C4-2B (cell line): ENCODE measurements at regions not wholly inside any gene's neighbourhood (a gene's known extent, or its start where the extent isn't known, plus 50 kb on each side); places are given as distances from the start of the nearest gene placed in this dataset.

ENCODE experiments used
- H3K27ac ChIP-seq: fragments of 450-650 bp; 2 replicates; pipeline ENCODE4 v1.5.1; 2017
- ZFX ChIP-seq: fragments of 450-650 bp; IDR thresholded peaks from 2 replicates; pipeline ENCODE4 v1.6.1; 2017
- TF ChIP-seq, protein P1 (sequence below): fragments of 450-650 bp; conservative IDR thresholded peaks from 2 replicates; pipeline ENCODE4 v1.5.1; 2017; ENCODE audit warnings: mild to moderate bottlenecking

DNA sequence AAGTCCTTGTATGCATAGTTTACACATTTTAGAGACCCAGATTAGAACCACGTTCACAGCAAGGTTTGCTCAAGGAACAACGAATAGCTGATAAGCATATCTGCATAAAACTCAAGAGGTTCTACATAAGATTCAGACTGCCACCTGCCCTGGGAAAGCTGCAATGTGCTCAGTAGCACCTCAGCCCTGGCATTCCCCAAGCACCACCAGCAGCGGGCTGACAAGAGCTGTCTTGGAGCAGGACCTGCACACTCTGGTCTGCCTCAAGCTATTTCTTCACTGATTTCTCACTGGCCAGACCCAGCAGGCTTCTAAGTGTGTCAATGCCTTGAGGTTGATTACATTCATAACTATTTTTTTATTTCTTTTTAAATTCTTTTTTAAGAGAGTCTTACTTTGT is 65.8 kb upstream of the UQCRFS1 start:
- no peak overlapping the region for H3K27ac ChIP-seq
- TF ChIP-seq, protein P1, sequence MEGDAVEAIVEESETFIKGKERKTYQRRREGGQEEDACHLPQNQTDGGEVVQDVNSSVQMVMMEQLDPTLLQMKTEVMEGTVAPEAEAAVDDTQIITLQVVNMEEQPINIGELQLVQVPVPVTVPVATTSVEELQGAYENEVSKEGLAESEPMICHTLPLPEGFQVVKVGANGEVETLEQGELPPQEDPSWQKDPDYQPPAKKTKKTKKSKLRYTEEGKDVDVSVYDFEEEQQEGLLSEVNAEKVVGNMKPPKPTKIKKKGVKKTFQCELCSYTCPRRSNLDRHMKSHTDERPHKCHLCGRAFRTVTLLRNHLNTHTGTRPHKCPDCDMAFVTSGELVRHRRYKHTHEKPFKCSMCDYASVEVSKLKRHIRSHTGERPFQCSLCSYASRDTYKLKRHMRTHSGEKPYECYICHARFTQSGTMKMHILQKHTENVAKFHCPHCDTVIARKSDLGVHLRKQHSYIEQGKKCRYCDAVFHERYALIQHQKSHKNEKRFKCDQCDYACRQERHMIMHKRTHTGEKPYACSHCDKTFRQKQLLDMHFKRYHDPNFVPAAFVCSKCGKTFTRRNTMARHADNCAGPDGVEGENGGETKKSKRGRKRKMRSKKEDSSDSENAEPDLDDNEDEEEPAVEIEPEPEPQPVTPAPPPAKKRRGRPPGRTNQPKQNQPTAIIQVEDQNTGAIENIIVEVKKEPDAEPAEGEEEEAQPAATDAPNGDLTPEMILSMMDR = no peak
- no peak for TF ChIP-seq ZFX

DNA sequence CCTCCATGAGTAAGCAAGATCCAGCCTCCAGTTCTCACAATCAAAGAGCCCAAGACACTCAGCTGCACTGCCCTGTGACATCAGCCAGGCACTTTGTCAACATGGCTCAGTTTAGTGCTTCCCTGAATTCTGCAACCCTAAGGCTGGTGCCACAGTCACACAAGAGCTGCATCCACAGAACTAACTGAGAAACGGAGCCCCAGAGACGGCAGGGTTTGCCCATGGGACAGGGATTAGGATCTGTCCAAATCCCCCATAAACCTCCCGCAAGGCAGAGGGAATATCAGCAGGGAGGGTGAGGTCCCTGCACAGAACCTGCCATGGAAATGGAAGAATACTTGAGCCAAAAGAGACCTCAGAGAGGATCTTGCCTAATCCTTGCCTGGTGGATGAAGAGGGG is 70.4 kb upstream of the UQCRFS1 start:
- no peak for TF ChIP-seq ZFX
- TF ChIP-seq, protein P1 = no peak
- no peak overlapping the region for H3K27ac ChIP-seq

DNA sequence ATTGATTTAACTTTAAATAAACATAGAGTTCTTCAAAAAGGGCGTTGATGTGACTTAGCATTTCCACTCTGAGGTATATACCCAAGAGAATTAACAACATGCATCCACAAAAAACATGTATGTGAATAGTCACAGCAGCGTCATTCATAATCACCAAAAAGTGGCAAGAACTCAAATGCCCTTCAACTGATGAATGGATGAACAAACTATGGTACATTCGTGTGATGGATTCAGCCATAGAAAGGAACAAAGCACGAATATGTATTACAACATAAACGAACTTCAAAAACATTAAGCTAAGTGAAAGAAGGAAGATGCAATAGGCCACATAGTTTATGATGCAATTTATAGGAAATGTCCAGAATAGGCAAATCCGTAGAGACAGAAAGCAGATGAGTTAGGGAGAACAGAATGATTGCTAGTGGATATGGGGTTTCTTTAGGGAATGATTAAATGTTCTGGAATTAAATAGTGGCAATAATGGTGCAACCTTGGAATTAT is 72.3 kb upstream of the UQCRFS1 start:
- H3K27ac ChIP-seq = no peak overlapping the region
- TF ChIP-seq, protein P1 = no peak
- no peak for TF ChIP-seq ZFX

DNA sequence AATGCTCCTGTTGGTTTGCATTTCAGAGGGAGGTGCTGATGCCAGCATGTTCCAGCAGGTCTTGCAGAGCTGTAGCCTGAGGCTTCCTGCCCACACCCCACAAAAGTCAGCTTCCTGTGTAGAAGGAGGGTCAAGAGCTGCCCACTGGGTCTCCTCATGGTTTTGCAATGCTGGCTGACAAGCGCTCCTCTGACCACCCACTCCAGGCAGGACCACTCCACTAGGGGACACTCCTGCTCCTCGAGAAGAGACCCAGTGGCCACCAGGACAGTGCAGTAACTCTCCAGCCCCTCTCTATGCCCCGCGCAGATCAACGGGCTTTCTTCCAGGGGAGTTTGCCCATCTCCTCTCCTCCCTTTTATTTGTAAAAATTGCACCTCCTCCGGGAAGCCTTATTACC is 72.9 kb upstream of the UQCRFS1 start:
- H3K27ac ChIP-seq = no peak overlapping the region
- no peak for TF ChIP-seq ZFX
- TF ChIP-seq, protein P1 = no peak; the same call in 1 of the 2 replicates

DNA sequence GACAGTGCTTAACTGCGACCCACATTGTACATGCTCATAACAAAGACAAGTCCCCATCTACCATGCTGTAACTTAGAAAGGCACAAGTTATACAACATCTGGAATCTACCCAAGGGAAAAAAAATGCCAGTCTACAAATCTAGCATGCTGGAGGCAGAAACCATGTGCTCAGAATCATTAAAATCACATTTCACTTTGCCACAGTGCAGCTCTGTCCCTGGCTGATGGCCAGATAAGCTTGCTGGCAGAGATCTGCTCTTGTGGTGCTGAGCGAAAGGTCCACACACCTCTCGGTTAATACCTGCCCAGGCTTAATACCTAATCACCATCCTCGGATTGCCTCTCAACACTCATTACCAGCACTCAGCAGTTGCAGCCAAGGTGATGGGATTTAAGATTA is 74.1 kb upstream of the UQCRFS1 start:
- no peak overlapping the region for H3K27ac ChIP-seq
- TF ChIP-seq, protein P1 = no peak
- TF ChIP-seq ZFX = no peak

DNA sequence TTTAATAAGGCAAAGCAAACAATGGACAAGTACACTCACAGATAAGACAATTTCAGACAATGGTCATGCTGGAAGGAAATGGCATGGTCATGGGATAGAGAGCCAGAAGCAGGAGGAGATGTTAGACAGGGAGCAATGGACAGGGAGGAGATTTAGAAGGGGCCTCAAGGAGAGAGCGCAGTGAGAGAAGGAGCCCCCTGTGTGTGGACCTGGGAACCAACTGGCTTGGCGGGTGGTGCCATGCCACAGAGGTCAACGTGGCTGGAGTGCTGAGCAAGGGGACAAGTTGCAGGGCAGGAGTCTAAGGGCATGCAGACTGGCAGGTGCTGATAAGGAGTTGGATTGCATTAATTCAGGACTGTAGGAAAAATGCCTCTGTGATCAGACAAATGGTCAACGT is 75.3 kb upstream of the UQCRFS1 start:
- H3K27ac ChIP-seq = no peak overlapping the region
- TF ChIP-seq, protein P1 = no peak
- TF ChIP-seq ZFX = no peak

DNA sequence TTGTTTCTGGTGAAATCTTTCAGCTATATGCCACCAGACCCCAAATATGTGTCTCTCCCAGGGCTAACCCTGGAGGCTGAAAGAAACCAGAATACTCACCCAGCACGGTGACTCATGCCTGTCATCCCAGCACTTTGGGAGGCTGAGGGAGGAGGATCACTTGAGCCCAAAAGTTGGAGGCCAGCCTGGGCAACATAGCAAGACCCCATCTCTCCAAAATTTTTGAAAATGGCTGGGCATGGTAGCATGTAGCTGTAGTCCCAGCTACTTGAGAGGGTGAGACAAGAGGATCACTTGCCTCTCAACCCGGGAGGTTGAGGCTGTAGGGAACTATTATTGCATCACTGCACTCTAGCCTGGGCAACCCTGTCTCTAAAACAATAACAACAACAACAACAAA is 76.1 kb upstream of the UQCRFS1 start:
- TF ChIP-seq, protein P1 = no peak
- no peak overlapping the region for H3K27ac ChIP-seq
